H9 (cell line): ENCODE measurements at regions not wholly inside any gene's neighbourhood (a gene's known extent, or its start where the extent isn't known, plus 50 kb on each side); places are given as distances from the start of the nearest gene placed in this dataset.

Experiments used
- DNase-seq: peaks from one replicate; pipeline ENCODE4 v3.0.0-alpha.2; 2017
- H2AFZ ChIP-seq: one replicate; pipeline ENCODE4 v1.6.1; 2013; ENCODE audit warnings: mild to moderate bottlenecking, low read length, control low read depth, moderate library complexity
- H2AK5ac ChIP-seq: 2 replicates; pipeline ENCODE4 v1.6.1; 2013; ENCODE audit warnings: low read length, control low read depth, mixed read lengths; ENCODE audit not compliant: insufficient read length
- H2BK120ac ChIP-seq: one replicate; pipeline ENCODE4 v1.6.1; 2013; ENCODE audit warnings: low read depth, mild to moderate bottlenecking, low read length, control low read depth, inconsistent platforms; ENCODE audit not compliant: poor library complexity, severe bottlenecking
- H2BK12ac ChIP-seq: 2 replicates; pipeline ENCODE4 v1.6.1; 2013; ENCODE audit warnings: low read length, control low read depth, mixed read lengths, low read depth; ENCODE audit not compliant: insufficient read length
- H2BK15ac ChIP-seq: 2 replicates; pipeline ENCODE4 v1.6.1; 2013; ENCODE audit warnings: low read depth, low read length, control low read depth
- H2BK20ac ChIP-seq: one replicate; pipeline ENCODE4 v1.6.1; 2013; ENCODE audit warnings: low read depth, mild to moderate bottlenecking, low read length, control low read depth, inconsistent platforms; ENCODE audit not compliant: poor library complexity, severe bottlenecking
- H2BK5ac ChIP-seq: 2 replicates; pipeline ENCODE4 v1.6.1; 2013; ENCODE audit warnings: low read length, control low read depth, mixed read lengths; ENCODE audit not compliant: insufficient read length
- H3K14ac ChIP-seq: 2 replicates; pipeline ENCODE4 v1.6.1; 2013; ENCODE audit warnings: low read length, control low read depth; ENCODE audit not compliant: insufficient read depth
- H3K18ac ChIP-seq: 2 replicates; pipeline ENCODE4 v1.6.1; 2013; ENCODE audit warnings: low read depth, mild to moderate bottlenecking, mixed read lengths, low read length, control low read depth; ENCODE audit not compliant: insufficient read length
- H3K23ac ChIP-seq: 2 replicates; pipeline ENCODE4 v1.6.1; 2013; ENCODE audit warnings: low read length, control low read depth, mixed read lengths, low read depth; ENCODE audit not compliant: insufficient read length
- H3K23me2 ChIP-seq: 2 replicates; pipeline ENCODE4 v1.6.1; 2013; ENCODE audit warnings: low read depth, mild to moderate bottlenecking, mixed read lengths, low read length, control low read depth; ENCODE audit not compliant: insufficient read length, poor library complexity, severe bottlenecking
- H3K27ac ChIP-seq: 2 replicates; pipeline ENCODE4 v1.5.1; 2013; ENCODE audit warnings: low read length, control low read depth, mixed read lengths, low read depth; ENCODE audit not compliant: insufficient read length
- H3K27me3 ChIP-seq: 2 replicates; pipeline ENCODE4 v1.6.1; 2013; ENCODE audit warnings: low read length, control low read depth, inconsistent platforms; ENCODE audit not compliant: insufficient read depth
- H3K4ac ChIP-seq: 2 replicates; pipeline ENCODE4 v1.6.1; 2013; ENCODE audit warnings: low read depth, mild to moderate bottlenecking, control low read depth, inconsistent platforms, low read length, moderate library complexity
- H3K4me1 ChIP-seq: 2 replicates; pipeline ENCODE4 v1.6.1; 2013; ENCODE audit warnings: low read length, control low read depth, inconsistent platforms; ENCODE audit not compliant: insufficient read depth
- H3K4me2 ChIP-seq: 2 replicates; pipeline ENCODE4 v1.6.1; 2013; ENCODE audit warnings: low read length, control low read depth, mixed read lengths; ENCODE audit not compliant: insufficient read length, insufficient read depth
- H3K56ac ChIP-seq: 2 replicates; pipeline ENCODE4 v1.6.1; 2013; ENCODE audit warnings: low read depth, mild to moderate bottlenecking, mixed read lengths, low read length, control low read depth; ENCODE audit not compliant: insufficient read length
- H3K79me1 ChIP-seq: 2 replicates; pipeline ENCODE4 v1.6.1; 2013; ENCODE audit warnings: low read depth, mild to moderate bottlenecking, moderate library complexity, low read length, control low read depth, inconsistent platforms; ENCODE audit not compliant: insufficient read depth, poor library complexity, severe bottlenecking
- H3K79me2 ChIP-seq: 2 replicates; pipeline ENCODE4 v1.6.1; 2013; ENCODE audit warnings: low read length, control low read depth, inconsistent platforms; ENCODE audit not compliant: insufficient read depth
- H3K9ac ChIP-seq: 2 replicates; pipeline ENCODE4 v1.6.1; 2013; ENCODE audit warnings: low read length, control low read depth, mixed read lengths; ENCODE audit not compliant: insufficient read length; ENCODE audit errors: extremely low read depth
- H3K9me3 ChIP-seq: one replicate; pipeline ENCODE4 v1.6.1; 2013; ENCODE audit warnings: low read depth, low read length, inconsistent platforms; ENCODE audit not compliant: control insufficient read depth
- H3T11ph ChIP-seq: one replicate; pipeline ENCODE4 v1.6.1; 2013; ENCODE audit warnings: mild to moderate bottlenecking, low read length, control low read depth, inconsistent platforms
- H4K20me1 ChIP-seq: one replicate; pipeline ENCODE4 v1.6.1; 2013; ENCODE audit not compliant: control insufficient read depth, insufficient read length, insufficient read depth
- H4K5ac ChIP-seq: 2 replicates; pipeline ENCODE4 v1.6.1; 2013; ENCODE audit warnings: low read depth, mild to moderate bottlenecking, mixed read lengths, low read length, control low read depth; ENCODE audit not compliant: insufficient read length
- H4K8ac ChIP-seq: replicated peaks from 2 replicates; pipeline ENCODE4 v1.6.1; 2013; ENCODE audit warnings: low read length, control low read depth, mixed read lengths, low read depth; ENCODE audit not compliant: insufficient read length
- H4K91ac ChIP-seq: 2 replicates; pipeline ENCODE4 v1.6.1; 2013; ENCODE audit warnings: low read depth, mild to moderate bottlenecking, moderate library complexity, mixed read lengths, low read length, control low read depth; ENCODE audit not compliant: insufficient read length
- H3K27ac Mint-ChIP-seq, 3 experiments: 2 replicates in 2 of 3; 3 replicates in 1 of 3; pipeline ENCODE4 v1.8.0; 2020 to 2021; ENCODE audit warnings: mixed read lengths in 3 of 3, mild to moderate bottlenecking in 1 of 3, moderate library complexity in 1 of 3
- H3K27me3 Mint-ChIP-seq: 2 replicates; pipeline ENCODE4 v1.8.0; 2021; ENCODE audit warnings: low read depth, mild to moderate bottlenecking, moderate library complexity, mixed read lengths
- H3K36me3 Mint-ChIP-seq, 3 experiments: 2 replicates in 2 of 3; 3 replicates in 1 of 3; pipeline ENCODE4 v1.8.0; 2020 to 2021; ENCODE audit warnings: low read depth in 3 of 3, mixed read lengths in 3 of 3; ENCODE audit not compliant: insufficient read depth in 1 of 3
- H3K4me1 Mint-ChIP-seq, 2 experiments: 2 replicates each; pipeline ENCODE4 v1.8.0; 2020; ENCODE audit warnings: mixed read lengths in 2 of 2
- H3K4me3 Mint-ChIP-seq, 2 experiments: 2 replicates in 1 of 2; 3 replicates in 1 of 2; pipeline ENCODE4 v1.8.0; 2020 to 2021; ENCODE audit warnings: mild to moderate bottlenecking in 2 of 2, mixed read lengths in 2 of 2, moderate library complexity in 1 of 2
- H3K9me3 Mint-ChIP-seq, 2 experiments: 2 replicates in 1 of 2; 3 replicates in 1 of 2; pipeline ENCODE4 v1.8.0; 2020; ENCODE audit warnings: mild to moderate bottlenecking in 2 of 2, mixed read lengths in 2 of 2, moderate library complexity in 1 of 2
- WGBS: extraction: QIAGEN DNeasy Blood & Tissue Kit; methylation state at CpG from one replicate; pipeline ENCODE4 v1.1.7; 2013; ENCODE audit warnings: missing lambda C conversion rate, low lambda C conversion rate, mixed read lengths; ENCODE audit not compliant: insufficient read length; ENCODE audit errors: extremely low coverage; 5-methylcytosine and 5-hydroxymethylcytosine counted together
- TF ChIP-seq, protein P1 (sequence below): fragments of 200-600 bp; sonication (generic); conservative IDR thresholded peaks from 3 replicates; pipeline ENCODE4 v1.8.0; 2021; ENCODE audit warnings: antibody characterized with exemption, mild to moderate bottlenecking

DNA sequence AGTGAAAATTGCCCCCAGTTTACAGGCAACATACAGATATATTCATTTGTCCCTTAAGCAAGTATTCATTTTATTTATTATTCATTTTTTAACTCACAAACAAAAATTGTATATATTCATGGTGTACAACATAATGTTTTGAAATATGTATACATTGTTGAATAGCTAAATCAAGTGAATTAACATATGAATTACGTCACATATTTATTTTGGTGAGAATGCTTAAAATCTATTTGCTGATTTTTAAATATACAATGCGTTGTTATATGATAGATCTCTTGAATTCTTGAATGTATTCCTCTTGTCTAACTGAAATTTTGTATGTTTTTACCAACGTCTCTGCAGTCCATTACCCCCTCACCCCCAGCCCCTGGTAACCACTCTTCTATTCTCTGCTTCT is 63.4 kb upstream of the CDH13 start:
- Mint-ChIP-seq H3K27me3 (peaks cover 26% of the 10 kb centered on the region), H3K4me1 (no peaks in the 10 kb centered on the region), H3K9me3 (peaks cover 11 to 23% of the 10 kb centered on the region in 2 experiments), H3K27ac (no peak overlapping the region), H3K4me3 (no peak overlapping the region), H3K36me3 (peaks cover 0 to 8% (median 0%) of the 10 kb centered on the region in 3 experiments; a peak in 2 of 7 replicates)
- Histone ChIP-seq H3K9me3 (no peaks in the 10 kb centered on the region), H2BK12ac (no peak overlapping the region), H2AFZ (no peak overlapping the region), H3K23ac (no peak overlapping the region), H3T11ph (no peak overlapping the region), H3K56ac (no peak overlapping the region), H3K27ac (no peak overlapping the region), H3K79me1 (no peaks in the 10 kb centered on the region), H2BK120ac (no peak overlapping the region), H3K4me2 (no peak overlapping the region), H3K4ac (no peak overlapping the region), H4K8ac (no peak overlapping the region), H4K5ac (no peak overlapping the region), H3K4me1 (no peaks in the 10 kb centered on the region), H2BK15ac (no peak overlapping the region), H3K79me2 (no peaks in the 10 kb centered on the region), H3K14ac (no peak overlapping the region), H3K18ac (no peak overlapping the region), H4K91ac (no peak overlapping the region), H4K20me1 (no peaks in the 10 kb centered on the region), H2AK5ac (no peak overlapping the region), H3K27me3 (no peaks in the 10 kb centered on the region), H3K23me2 (no peaks in the 10 kb centered on the region), H3K9ac (no peak overlapping the region), H2BK5ac (no peak overlapping the region), H2BK20ac (no peak overlapping the region)
- TF ChIP-seq, protein P1, sequence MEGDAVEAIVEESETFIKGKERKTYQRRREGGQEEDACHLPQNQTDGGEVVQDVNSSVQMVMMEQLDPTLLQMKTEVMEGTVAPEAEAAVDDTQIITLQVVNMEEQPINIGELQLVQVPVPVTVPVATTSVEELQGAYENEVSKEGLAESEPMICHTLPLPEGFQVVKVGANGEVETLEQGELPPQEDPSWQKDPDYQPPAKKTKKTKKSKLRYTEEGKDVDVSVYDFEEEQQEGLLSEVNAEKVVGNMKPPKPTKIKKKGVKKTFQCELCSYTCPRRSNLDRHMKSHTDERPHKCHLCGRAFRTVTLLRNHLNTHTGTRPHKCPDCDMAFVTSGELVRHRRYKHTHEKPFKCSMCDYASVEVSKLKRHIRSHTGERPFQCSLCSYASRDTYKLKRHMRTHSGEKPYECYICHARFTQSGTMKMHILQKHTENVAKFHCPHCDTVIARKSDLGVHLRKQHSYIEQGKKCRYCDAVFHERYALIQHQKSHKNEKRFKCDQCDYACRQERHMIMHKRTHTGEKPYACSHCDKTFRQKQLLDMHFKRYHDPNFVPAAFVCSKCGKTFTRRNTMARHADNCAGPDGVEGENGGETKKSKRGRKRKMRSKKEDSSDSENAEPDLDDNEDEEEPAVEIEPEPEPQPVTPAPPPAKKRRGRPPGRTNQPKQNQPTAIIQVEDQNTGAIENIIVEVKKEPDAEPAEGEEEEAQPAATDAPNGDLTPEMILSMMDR, result no peak
- no CpG with 5 or more reads among the region's 3 CpGs for WGBS
- DNase-seq, result no peak
